ENCODE measurements at regions not wholly inside any gene's neighbourhood (a gene's known extent, or its start where the extent isn't known, plus 50 kb on each side); places are given as distances from the start of the nearest gene placed in this dataset.

Small RNA genes lying in the stretch of these regions (small RNA-seq; reads per million reads assigned to genes)
- gene AL121932.1: 0 reads per million in 4 donors
